ENCODE measurements at regions not wholly inside any gene's neighbourhood (a gene's known extent, or its start where the extent isn't known, plus 50 kb on each side); places are given as distances from the start of the nearest gene placed in this dataset.

DNA sequence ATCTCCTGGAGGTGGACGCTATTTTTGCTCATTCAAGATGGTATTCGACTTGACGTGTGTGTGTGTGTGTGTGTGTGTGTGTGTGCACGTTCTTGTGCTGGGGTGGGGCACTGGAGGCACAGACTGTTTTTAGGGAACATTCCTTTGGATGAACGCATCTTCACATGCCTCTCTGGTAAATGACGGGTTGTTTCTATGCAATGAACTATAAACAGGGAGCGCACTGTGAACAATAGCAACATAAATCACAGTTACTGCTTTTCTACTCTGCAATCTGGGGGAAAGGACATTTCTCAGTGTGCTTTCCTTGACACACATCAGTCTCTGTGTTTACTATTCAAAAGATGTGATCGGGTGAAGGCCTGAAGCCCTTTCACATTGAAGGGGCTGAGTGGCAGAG, 120.1 kb upstream of the PITRM1 start:
- no peak for TF ChIP-seq POLR2A (IDR thresholded peaks at IDR 0.05)
- no peak for TF ChIP-seq CTCF (IDR thresholded peaks at IDR 0.05)
